ENCODE measurements at regions not wholly inside any gene's neighbourhood (a gene's known extent, or its start where the extent isn't known, plus 50 kb on each side); places are given as distances from the start of the nearest gene placed in this dataset.
"Not testable (repeated sequence)": the region's sequence is repeated elsewhere in the genome, so short reads cannot be mapped to it uniquely, and the experiment has no call there.

GRCh38 chr5:166068547-166069335 is 2222.7 kb upstream of the WWC1 start:
- no peak for DNase-seq

DNA sequence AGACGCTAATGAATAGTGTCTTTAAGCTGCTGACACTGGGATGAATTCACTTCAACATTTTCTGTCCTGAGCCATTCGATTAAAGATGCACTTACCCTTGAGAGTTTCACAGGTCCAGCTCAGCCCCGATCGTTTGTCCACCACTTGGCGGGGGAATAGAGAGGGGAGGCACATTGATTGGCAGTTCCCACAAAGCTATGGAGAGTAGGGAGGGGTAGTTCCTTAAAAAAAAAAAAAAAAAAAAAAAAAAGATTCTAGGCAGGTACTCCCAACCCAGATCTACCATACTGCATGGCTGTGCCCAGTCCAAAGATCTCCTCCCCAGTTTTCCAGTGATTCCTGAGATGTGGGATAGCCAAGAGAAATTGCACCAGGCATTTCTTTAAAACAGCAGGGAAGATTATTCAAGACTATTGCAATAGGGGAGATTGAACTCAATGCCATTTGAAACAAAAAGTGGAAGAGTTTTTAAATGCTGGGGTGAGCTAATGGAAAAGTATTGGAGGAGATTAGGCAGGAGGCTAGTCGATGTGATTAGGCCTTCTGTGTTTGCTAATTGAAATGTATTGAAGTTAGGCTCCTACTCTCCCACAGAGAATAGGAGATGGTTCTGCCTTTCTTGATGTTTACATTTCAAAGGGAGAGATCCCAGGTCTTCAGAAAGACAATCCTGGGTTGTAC is 2217.4 kb upstream of the WWC1 start:
- no peak for DNase-seq

DNA sequence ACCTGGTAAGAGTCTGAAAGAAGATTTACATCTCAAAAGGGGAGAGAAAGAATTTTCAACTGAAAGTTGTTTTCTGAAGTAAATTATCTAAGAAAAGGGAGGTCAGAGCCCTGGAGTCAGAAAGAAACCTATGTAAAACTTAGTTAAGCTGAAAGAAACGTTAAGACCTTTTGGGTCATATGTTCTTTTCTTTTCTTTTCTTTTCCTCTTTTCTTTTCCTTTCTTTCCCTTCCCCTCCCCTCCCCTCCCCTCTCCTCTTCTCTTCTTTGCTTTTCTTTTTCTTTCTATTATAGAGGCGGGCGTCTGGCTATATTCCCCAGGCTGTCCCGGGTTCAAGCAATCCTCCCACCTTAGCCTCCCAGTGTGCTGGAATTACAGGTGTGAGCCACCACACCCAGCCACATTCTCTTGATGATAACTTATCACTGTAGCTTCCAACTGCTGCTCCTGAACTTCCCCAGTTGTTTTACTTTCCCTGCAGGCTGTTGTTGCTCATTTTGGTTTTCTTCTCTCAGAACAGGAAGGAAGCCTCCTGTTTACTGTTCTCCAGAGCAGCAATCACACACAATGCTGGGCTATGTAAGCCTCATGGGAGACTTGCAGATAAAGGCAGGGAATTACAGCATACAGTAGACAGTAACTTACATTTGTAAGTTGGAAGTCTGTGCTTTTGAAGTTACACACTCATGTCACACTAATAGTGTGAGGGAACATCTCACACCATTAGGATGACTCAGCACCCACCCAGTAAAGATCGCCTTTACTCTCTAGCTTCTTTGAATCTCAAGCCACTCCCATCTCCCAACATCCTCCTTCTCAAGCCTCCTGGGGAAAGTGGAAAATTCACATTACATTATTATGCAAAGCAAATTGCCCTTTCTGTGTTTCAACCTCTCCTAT is 2216.6 kb upstream of the WWC1 start:
- DNase-seq = no peak

DNA sequence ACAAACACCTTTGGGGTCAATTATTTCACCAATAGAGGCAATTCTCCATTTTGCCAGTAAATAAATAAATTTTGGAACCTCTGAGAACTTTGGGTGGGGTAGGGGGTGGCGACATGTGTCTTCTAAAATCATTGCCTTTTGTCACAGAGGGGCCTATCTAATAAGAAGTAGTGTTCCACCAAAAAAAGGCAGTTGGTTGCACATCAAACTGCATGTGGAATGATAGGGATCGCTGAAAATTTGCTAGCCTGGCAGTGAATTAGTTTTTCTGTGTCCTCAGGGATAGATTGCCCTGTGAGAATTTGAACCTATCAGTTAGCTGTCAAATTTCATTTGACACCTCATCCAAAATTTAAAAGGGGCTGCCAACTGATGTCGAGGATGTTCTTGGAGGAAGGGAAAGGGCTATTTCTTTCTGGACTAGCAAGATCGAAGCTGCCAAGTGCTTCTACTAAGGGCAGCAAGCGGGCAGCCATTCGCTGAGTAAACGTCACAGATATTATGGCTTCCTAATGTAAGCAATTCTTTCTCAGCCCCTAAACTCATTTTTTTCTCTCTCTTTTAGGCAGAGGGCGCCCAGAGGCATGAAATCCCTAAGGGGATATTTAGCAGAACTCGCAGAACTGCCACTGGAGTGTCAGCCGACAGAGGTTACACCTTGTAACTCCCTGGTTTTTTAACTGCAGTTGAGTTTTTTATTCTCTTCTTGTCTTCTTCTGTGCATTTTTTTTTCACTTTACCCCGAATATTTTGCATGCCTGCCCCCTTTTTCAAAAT is 2208.1 kb upstream of the WWC1 start:
- DNase-seq = no peak

DNA sequence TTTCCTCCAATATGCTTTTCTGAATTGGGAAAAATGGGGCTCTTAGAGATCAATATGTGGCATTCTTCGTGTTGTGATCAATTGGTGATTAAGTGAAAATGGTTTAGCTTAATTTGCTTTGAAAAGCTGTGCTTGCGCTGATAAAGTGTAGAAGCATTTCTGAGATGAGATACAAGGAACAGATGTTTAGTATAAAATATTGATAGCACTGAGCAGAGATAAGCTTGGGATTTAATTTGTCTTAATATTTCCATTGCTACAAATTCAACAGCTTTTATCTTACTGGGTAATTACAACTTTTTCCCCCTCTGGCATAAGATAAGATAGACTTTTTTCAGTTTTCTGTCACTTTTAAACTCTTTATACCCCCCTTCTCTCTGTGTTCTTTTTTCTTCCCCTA is 2204.9 kb upstream of the WWC1 start:
- DNase-seq = no peak

DNA sequence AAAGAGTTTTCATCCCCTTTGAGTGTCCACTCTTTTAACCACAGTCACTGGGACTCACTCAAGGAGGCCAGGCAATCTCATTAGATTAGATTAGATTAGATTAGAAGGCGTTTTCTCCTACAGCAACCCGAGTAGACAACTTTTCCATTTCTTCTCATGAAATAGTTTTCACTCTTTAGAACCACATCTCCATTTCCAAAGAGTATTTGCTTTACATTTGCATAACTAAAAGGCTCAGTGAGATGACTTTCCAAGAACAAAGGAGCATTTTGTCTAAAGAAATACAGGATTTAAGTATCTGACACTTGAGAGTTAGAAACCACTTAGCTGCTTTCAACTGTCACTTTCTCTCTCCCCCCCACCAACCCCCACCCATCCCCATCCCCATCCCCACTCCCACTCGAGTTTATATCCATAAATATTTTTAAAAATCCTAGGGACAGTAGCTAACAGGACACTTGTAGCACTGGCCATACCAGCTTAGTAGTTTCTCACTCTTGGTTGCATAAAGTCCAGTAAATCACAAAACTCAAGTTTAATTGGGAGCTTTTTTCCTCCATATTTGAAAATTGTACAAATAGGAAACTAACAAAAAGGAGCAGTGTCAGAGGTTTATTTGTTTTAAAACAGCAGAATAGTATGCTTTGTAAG is 2202.9 kb upstream of the WWC1 start:
- no peak for DNase-seq

GRCh38 chr5:166091931-166092330 is 2199.5 kb upstream of the WWC1 start:
- DNase-seq = no peak

DNA sequence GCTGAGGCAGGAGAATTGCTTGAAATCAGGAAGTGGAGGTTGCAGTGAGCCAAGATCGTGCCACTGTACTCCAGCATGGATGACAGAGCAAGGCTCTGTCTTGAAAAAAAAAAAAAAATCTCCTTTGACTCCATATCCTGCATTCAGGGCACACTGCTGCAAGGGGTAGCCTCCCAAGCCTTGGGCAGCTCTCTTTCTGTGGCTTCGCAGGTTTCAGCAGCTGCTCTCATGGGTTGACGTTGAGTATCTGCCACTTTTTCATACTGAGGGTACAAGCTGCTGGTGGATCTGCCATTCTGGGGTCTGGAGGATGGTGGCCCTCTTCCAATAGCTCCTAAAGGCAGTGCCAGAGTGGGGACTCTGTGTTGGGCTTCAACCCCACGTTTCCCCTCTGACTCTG is 2198.1 kb upstream of the WWC1 start:
- no peak for DNase-seq

GRCh38 chr5:166102947-166103346 is 2188.5 kb upstream of the WWC1 start:
- no peak for DNase-seq

GRCh38 chr5:166111021-166111420 is 2180.4 kb upstream of the WWC1 start:
- DNase-seq = no peak

DNA sequence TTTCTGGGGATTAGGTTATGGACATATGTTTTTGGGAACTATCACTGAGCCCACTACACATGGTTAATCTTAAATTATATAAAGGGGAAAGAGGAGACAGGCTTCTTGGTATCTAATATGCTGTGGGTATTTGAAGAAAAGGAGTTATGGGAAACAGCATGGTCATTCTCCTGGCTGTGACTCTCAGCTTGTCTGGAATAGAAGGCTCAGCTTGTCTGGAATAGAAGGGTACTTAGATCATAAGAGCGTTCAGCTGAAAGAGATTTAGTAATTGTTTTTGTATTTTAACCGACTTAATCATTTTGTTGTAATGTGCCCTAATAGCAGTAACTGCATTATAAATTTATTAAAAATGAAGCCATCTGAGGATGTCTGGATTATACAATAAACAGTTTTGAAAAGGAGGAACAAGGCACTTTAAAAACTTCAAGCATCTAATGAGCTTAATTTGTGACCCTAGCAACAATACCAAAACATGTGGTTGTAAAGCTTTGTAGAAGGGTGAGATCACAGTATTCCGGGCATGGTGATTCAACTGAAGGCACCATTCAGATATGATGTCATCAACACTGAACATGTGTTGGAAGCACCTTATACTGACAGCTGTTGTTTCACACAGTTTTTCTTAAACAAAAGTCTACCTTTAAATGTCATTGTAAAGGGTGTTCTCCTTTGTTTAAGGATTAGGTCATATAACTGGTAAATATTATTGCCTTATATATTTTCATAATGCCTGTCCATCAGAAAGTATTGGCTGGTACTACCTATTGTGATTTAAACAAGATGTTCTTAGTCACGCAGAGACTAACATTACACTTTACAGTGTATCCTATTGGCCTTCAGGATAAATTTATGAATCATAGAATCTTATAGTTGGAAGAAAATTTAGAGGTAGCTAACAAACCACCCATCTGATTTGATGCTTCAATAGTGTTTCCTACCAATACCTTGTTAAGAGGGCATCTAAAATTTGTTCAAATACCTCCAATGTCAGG is 2174.1 kb upstream of the WWC1 start:
- no peak for DNase-seq

DNA sequence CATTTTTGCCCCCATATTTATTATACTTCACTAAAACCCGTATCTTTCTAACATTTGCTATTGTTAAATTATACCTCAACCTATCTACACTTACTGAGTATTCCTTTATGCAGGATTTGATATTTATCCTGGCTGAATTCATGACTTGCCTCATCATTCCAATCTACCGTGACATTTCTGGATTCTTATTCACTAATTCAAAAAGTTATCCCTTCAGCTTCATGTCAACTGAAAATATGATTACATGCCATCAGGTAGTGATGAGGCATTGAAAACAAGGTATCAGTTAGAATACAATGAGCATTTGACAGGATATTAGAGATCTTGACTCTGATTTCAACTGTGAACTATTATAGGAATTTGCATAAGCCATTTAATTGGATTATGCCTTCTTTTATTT is 2171.9 kb upstream of the WWC1 start:
- DNase-seq = no peak

DNA sequence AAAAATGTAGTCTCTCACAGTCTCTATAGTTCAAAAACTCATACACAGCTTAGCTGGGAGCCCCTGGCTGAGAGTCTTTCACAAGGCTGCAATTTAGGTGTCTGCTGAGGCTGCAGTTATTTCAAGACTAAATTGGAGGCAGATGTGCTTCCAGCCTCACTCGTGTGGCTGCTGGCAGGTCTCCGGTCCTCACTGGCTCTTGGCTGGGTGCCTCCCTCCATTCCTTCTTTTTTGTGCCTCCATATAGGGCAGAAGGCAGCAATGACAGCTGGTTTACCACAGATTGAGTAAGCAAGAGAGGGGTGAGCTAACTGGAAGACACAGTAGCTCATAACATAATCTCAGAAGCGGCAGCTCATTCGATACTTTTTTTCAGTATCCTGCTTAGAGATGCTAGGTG is 2167.7 kb upstream of the WWC1 start:
- DNase-seq = no peak

- no peak for DNase-seq
Measured at GRCh38 chr5:166127766-166128570, 2163.5 kb upstream of the WWC1 start.

DNA sequence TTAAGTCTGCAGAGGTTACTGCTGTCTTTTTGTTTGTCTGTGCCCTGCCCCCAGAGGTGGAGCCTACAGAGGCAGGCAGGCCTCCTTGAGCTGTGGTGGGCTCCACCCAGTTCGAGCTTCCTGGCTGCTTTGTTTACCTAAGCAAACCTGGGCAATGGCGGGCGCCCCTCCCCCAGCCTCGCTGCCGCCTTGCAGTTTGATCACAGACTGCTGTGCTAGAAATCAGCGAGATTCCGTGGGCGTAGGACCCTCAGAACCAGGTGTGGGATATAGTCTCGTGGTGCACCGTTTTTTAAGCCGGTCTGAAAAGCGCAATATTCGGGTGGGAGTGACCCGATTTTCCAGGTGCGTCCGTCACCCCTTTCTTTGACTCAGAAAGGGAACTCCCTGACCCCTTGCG is 2146.3 kb upstream of the WWC1 start:
- not testable (repeated sequence) for DNase-seq

GRCh38 chr5:166163996-166164610 is 2127.3 kb upstream of the WWC1 start:
- DNase-seq = no peak

GRCh38 chr5:166165596-166165995 is 2125.8 kb upstream of the WWC1 start:
- no peak for DNase-seq

DNA sequence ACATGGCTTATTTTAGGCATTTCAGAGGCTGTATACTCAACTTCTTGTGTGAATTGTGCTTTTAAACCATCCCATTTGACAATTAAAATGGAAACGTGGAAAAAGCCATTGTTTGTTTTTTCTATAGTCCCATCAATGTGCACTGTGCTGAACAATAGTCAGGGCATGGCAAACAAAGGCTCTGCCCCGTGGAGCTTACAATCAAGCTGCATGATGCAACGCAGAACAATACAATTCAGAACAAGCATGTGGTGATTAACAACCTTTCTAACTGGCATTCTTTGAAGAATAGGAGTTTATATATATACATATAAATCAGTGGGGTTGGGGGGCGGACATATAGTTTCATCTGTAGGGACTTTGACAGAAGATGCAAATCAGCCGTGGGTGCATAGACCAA is 2125.4 kb upstream of the WWC1 start:
- DNase-seq = no peak

DNA sequence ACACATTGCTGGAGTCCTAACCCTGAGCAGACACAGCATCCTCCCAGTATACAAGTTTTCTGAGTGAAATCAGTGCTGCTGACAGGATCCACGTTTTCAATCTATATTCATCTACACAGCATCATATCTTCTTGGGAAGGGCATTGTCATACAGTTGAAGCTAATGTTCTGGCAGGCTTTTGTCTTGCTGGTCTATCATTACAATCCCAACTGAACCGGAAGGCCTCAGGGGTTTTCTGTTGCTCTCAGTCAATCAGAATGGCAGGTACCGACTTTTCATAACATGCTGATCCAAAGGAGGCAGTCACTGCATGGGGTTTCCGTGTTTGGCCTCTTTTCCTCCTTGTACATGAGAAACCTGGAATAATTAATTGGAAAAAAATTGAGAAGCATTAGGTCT is 2118.8 kb upstream of the WWC1 start:
- DNase-seq = no peak

All from NCI-H1436 (cell line).